Osteoblast (primary cell): ENCODE measurements at regions not wholly inside any gene's neighbourhood (a gene's known extent, or its start where the extent isn't known, plus 50 kb on each side); places are given as distances from the start of the nearest gene placed in this dataset.

Experiments
- DNase-seq: peaks from one replicate; pipeline ENCODE4 v3.0.0; 2011; ENCODE audit warnings: low spot score, mixed read lengths; ENCODE audit not compliant: insufficient read length; ENCODE audit errors: missing footprints
- H2AFZ ChIP-seq: 2 replicates; pipeline ENCODE4 v1.6.0; 2011; ENCODE audit warnings: mild to moderate bottlenecking, low read length
- H3K27ac ChIP-seq: 2 replicates; pipeline ENCODE4 v1.5.1; 2011; ENCODE audit warnings: mild to moderate bottlenecking, low read depth, low read length, moderate library complexity
- H3K27me3 ChIP-seq: 2 replicates; pipeline ENCODE4 v1.6.0; 2012; ENCODE audit warnings: mild to moderate bottlenecking, control low read depth, inconsistent platforms, low read length, moderate library complexity; ENCODE audit not compliant: insufficient read depth
- H3K36me3 ChIP-seq: 2 replicates; pipeline ENCODE4 v1.5.1; 2011; ENCODE audit warnings: mild to moderate bottlenecking, low read length, control low read depth, moderate library complexity; ENCODE audit not compliant: insufficient read depth
- H3K4me1 ChIP-seq: 2 replicates; pipeline ENCODE4 v1.5.1; 2011; ENCODE audit warnings: mild to moderate bottlenecking, low read length, control low read depth, moderate library complexity; ENCODE audit not compliant: insufficient read depth
- H3K4me2 ChIP-seq: 2 replicates; pipeline ENCODE4 v1.6.0; 2011; ENCODE audit warnings: mild to moderate bottlenecking, low read length; ENCODE audit not compliant: insufficient read depth
- H3K4me3 ChIP-seq: fragments of 200-600 bp; sonication (generic); 3 replicates; pipeline ENCODE4 v1.5.1; 2012; ENCODE audit warnings: mild to moderate bottlenecking, low read length, inconsistent platforms; ENCODE audit not compliant: insufficient read depth
- H3K79me2 ChIP-seq: 2 replicates; pipeline ENCODE4 v1.6.0; 2012; ENCODE audit warnings: mild to moderate bottlenecking, low read length, control low read depth, inconsistent platforms; ENCODE audit not compliant: insufficient read depth
- H3K9me3 ChIP-seq: 2 replicates; pipeline ENCODE4 v1.5.1; 2011; ENCODE audit warnings: low read depth, low read length, control low read depth
- H4K20me1 ChIP-seq: 2 replicates; pipeline ENCODE4 v1.6.0; 2012; ENCODE audit warnings: mild to moderate bottlenecking, low read length, control low read depth; ENCODE audit not compliant: insufficient read depth
- TF ChIP-seq, protein P1 (sequence below): IDR thresholded peaks from 2 replicates; pipeline ENCODE4 v1.5.1; 2011; ENCODE audit warnings: mild to moderate bottlenecking, low read depth, low read length, moderate library complexity; ENCODE audit errors: extremely low read depth

DNA sequence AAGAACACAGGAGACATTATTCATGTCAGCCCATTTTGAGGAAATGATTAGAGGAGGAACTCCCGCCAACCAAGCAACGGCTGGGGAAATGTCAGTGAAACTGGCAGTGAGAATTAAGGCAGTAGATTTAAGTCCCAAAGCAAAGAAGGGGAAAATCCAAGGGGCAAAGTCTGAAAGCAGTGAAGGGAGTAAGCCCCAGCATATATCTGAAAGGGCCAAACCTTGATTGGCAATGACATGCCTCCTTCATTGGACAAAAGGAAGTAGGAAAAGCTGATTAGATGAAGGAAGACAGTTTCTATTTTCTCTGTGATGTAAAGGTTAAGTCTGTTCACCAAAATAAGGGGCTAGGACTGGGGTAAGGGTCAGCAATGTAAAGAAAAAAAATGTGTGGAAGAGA, 190.3 kb downstream of the RNF144B start:
- Histone ChIP-seq H3K9me3 (no peaks in the 10 kb centered on the region), H3K4me3 (no peak overlapping the region), H3K27me3 (no peaks in the 10 kb centered on the region), H3K36me3 (no peaks in the 10 kb centered on the region), H3K79me2 (no peaks in the 10 kb centered on the region), H3K27ac (no peak overlapping the region), H4K20me1 (no peaks in the 10 kb centered on the region), H3K4me2 (no peak overlapping the region), H2AFZ (no peak overlapping the region), H3K4me1 (no peaks in the 10 kb centered on the region)
- DNase-seq: peak; percentile 52
- TF ChIP-seq, protein P1, sequence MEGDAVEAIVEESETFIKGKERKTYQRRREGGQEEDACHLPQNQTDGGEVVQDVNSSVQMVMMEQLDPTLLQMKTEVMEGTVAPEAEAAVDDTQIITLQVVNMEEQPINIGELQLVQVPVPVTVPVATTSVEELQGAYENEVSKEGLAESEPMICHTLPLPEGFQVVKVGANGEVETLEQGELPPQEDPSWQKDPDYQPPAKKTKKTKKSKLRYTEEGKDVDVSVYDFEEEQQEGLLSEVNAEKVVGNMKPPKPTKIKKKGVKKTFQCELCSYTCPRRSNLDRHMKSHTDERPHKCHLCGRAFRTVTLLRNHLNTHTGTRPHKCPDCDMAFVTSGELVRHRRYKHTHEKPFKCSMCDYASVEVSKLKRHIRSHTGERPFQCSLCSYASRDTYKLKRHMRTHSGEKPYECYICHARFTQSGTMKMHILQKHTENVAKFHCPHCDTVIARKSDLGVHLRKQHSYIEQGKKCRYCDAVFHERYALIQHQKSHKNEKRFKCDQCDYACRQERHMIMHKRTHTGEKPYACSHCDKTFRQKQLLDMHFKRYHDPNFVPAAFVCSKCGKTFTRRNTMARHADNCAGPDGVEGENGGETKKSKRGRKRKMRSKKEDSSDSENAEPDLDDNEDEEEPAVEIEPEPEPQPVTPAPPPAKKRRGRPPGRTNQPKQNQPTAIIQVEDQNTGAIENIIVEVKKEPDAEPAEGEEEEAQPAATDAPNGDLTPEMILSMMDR: no peak

DNA sequence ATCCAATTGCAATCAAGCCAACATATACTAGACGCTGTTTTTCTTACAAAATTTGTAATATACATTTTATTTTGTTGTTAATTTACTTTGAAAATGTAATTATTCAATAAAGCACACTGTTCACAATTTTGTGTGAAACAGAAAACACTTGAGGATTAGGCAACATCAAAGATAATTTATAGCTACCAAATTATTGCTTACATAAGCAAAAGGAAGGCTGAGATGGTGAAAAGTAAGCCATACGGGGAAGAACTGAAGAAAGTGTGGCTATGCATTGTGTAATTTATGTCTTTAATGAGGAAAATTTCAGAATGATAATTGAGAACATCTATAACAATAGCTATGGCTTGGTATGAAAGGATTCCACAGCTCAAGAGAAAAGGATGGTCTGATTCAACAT, 192.0 kb downstream of the RNF144B start:
- H3K4me2 ChIP-seq: no peak overlapping the region
- H3K4me1 ChIP-seq: no peaks in the 10 kb centered on the region
- H2AFZ ChIP-seq: no peak overlapping the region
- no peak for DNase-seq
- no peaks in the 10 kb centered on the region for H3K79me2 ChIP-seq
- TF ChIP-seq, protein P1: no peak
- no peaks in the 10 kb centered on the region for H4K20me1 ChIP-seq
- no peaks in the 10 kb centered on the region for H3K36me3 ChIP-seq
- no peak overlapping the region for H3K4me3 ChIP-seq
- no peaks in the 10 kb centered on the region for H3K27me3 ChIP-seq
- H3K9me3 ChIP-seq: no peaks in the 10 kb centered on the region
- H3K27ac ChIP-seq: no peak overlapping the region

DNA sequence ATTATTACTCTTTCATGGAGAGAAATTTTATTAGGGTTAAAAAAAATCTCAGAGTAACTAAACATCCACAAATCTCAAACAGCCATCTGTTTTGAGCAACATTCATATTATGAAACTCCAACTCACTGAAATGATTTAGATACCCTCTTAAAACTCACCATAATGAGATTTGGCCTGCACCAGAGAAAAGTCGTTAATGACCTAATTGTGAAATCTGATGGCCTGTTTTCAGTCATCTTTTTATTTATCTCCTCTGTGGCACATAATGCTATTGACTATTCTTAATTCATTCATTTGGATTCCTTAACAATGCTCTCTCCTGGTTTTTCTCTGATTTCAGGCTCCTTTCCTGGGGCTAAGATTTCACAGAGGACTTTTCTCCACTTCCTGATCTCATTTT, 192.7 kb downstream of the RNF144B start:
- no peaks in the 10 kb centered on the region for H3K9me3 ChIP-seq
- no peaks in the 10 kb centered on the region for H3K79me2 ChIP-seq
- H3K27ac ChIP-seq: no peak overlapping the region
- TF ChIP-seq, protein P1: no peak
- H3K4me3 ChIP-seq: no peak overlapping the region
- H3K4me1 ChIP-seq: peaks cover 3% of the 10 kb centered on the region
- no peaks in the 10 kb centered on the region for H3K27me3 ChIP-seq
- H2AFZ ChIP-seq: no peak overlapping the region
- no peak for DNase-seq
- H4K20me1 ChIP-seq: no peaks in the 10 kb centered on the region
- H3K36me3 ChIP-seq: no peaks in the 10 kb centered on the region
- H3K4me2 ChIP-seq: no peak overlapping the region

DNA sequence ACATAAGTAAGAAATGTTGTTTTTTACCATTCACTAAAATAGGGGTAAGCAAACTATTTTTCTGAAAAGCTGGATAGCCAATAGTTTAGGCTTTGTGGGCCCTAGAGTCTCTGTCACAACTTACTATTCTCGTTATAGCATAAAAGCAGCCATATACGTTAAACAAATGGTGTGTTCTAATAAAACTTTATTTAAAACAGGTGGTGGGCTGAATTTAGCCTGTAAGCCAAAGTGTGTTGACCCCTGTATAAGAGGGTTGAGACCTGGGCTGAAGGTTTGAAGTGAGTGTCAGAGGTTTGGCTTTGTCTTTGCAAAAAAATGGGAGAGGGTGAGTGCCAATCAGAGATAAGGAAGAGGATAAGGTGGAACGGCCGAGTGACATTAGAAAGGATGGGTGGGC, 197.2 kb downstream of the RNF144B start:
- no peak overlapping the region for H3K27ac ChIP-seq
- TF ChIP-seq, protein P1: no peak
- H3K79me2 ChIP-seq: no peaks in the 10 kb centered on the region
- H3K36me3 ChIP-seq: no peaks in the 10 kb centered on the region
- no peaks in the 10 kb centered on the region for H3K9me3 ChIP-seq
- H2AFZ ChIP-seq: no peak overlapping the region
- peak; percentile 17 for DNase-seq
- H3K27me3 ChIP-seq: no peaks in the 10 kb centered on the region
- no peak overlapping the region for H3K4me2 ChIP-seq
- H3K4me3 ChIP-seq: no peak overlapping the region
- H4K20me1 ChIP-seq: no peaks in the 10 kb centered on the region
- H3K4me1 ChIP-seq: peaks cover 8% of the 10 kb centered on the region
